T-helper 1 cell (primary cell): ENCODE measurements at regions not wholly inside any gene's neighbourhood (a gene's known extent, or its start where the extent isn't known, plus 50 kb on each side); places are given as distances from the start of the nearest gene placed in this dataset.

Source experiments
- DNase-seq, 5 donors: peaks; one replicate each; pipeline ENCODE4 v3.0.0-alpha.2; 2012 to 2020

- no peak for DNase-seq
These were observed 180.3 kb upstream of the ZP4 start for GRCh38 chr1:238071061-238071460.

GRCh38 chr1:238063454-238063853, 172.7 kb upstream of the ZP4 start:
- no peak for DNase-seq

GRCh38 chr1:238061967-238062613, 171.4 kb upstream of the ZP4 start:
- no peak for DNase-seq

- DNase-seq, result no peak
These were observed 169.3 kb upstream of the ZP4 start for GRCh38 chr1:238060061-238060460.

- DNase-seq, result no peak
These were observed 162.0 kb upstream of the ZP4 start for GRCh38 chr1:238052496-238053266.

GRCh38 chr1:238029126-238029525, 138.4 kb upstream of the ZP4 start:
- DNase-seq, result no peak

- no peak for DNase-seq
These were observed 136.6 kb upstream of the ZP4 start for GRCh38 chr1:238027366-238027765.

- no peak for DNase-seq
These were observed 132.4 kb upstream of the ZP4 start for GRCh38 chr1:238023137-238023536.

- no peak for DNase-seq
These were observed 127.5 kb upstream of the ZP4 start for GRCh38 chr1:238018214-238018613.

- no peak for DNase-seq
These were observed 116.1 kb upstream of the ZP4 start for GRCh38 chr1:238006779-238007178.

GRCh38 chr1:238005116-238005515, 114.4 kb upstream of the ZP4 start:
- no peak for DNase-seq

- no peak for DNase-seq
These were observed 111.1 kb upstream of the ZP4 start for GRCh38 chr1:238001818-238002217.

GRCh38 chr1:237999426-238000052, 108.8 kb upstream of the ZP4 start:
- DNase-seq, result no peak

GRCh38 chr1:237998581-237998980, 107.9 kb upstream of the ZP4 start:
- no peak for DNase-seq

- no peak for DNase-seq
These were observed 92.8 kb upstream of the ZP4 start for GRCh38 chr1:237983496-237983895.

- DNase-seq, result no peak
These were observed 90.5 kb upstream of the ZP4 start for GRCh38 chr1:237981223-237981622.

- no peak for DNase-seq
These were observed 85.6 kb upstream of the ZP4 start for GRCh38 chr1:237976331-237976730.

GRCh38 chr1:237975903-237976302, 85.2 kb upstream of the ZP4 start:
- DNase-seq, result no peak

- no peak for DNase-seq
These were observed 84.7 kb upstream of the ZP4 start for GRCh38 chr1:237975376-237975775.

- DNase-seq, result no peak
These were observed 81.5 kb upstream of the ZP4 start for GRCh38 chr1:237972186-237972585.

- DNase-seq, result no peak
These were observed 72.3 kb upstream of the ZP4 start for GRCh38 chr1:237962985-237963384.

GRCh38 chr1:237961754-237962153, 71.0 kb upstream of the ZP4 start:
- DNase-seq, result no peak

- DNase-seq, result no peak
These were observed 69.1 kb upstream of the ZP4 start for GRCh38 chr1:237959838-237960237.

GRCh38 chr1:237953238-237953637, 62.5 kb upstream of the ZP4 start:
- no peak for DNase-seq
